ENCODE measurements at regions not wholly inside any gene's neighbourhood (a gene's known extent, or its start where the extent isn't known, plus 50 kb on each side); places are given as distances from the start of the nearest gene placed in this dataset.

DNA sequence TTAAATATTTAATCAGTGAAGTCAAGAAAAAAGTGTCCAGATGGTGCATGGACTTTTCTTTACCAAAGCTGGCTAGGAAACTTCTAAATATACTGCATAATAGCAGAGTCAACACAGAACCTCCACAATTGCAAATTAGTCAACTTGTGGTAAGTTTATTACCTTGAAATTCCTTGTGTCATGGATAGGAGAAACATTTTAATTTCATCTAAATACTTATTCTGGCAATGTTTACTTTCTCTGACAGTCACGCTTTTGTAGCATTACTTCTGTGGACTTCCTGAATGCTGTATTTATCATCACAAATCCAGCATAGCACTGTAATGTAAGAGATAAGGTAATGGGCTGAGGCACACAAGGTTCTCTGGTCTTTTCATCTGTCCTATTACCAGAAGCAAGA lies 2266.1 kb downstream of the PCDH7 start:
- TF ChIP-seq, protein P1, sequence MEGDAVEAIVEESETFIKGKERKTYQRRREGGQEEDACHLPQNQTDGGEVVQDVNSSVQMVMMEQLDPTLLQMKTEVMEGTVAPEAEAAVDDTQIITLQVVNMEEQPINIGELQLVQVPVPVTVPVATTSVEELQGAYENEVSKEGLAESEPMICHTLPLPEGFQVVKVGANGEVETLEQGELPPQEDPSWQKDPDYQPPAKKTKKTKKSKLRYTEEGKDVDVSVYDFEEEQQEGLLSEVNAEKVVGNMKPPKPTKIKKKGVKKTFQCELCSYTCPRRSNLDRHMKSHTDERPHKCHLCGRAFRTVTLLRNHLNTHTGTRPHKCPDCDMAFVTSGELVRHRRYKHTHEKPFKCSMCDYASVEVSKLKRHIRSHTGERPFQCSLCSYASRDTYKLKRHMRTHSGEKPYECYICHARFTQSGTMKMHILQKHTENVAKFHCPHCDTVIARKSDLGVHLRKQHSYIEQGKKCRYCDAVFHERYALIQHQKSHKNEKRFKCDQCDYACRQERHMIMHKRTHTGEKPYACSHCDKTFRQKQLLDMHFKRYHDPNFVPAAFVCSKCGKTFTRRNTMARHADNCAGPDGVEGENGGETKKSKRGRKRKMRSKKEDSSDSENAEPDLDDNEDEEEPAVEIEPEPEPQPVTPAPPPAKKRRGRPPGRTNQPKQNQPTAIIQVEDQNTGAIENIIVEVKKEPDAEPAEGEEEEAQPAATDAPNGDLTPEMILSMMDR (IDR thresholded peaks at IDR 0.05): no peak
- TF ChIP-seq POLR2A (IDR thresholded peaks at IDR 0.05) (no peak), POLR2AphosphoS5 (IDR thresholded peaks at IDR 0.05) (no peak)
